ENCODE measurements at regions not wholly inside any gene's neighbourhood (a gene's known extent, or its start where the extent isn't known, plus 50 kb on each side); places are given as distances from the start of the nearest gene placed in this dataset.

DNA sequence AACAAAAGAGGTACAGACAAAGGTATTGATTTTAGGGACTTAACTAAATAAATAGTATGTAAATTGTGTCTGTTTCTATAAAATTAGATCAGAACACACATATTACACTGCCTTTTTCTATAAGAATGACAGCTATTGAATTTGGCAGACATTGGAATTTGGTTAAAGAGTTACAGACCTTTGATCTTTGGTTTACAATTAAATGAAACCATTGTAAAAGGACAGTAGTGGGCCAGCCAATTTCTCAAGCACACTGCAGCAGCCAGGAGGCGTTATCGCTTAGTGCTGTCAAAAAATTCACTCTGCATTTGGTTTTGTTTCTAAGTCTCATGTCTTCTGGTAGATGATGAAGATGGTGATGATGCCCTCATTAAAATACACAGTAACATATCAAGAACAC is 175.9 kb downstream of the NR4A2 start:
- ChIA-PET POLR2A (ENCODE audit: unreplicated experiment) (no interaction called here), CTCF (no interaction called here)
- Histone ChIP-seq H3K18ac (ENCODE audit: low read depth, low read length) (no peak overlapping the region), H3K27ac (ENCODE audit: insufficient read depth, low read length) (no peak overlapping the region), H4K20me1 (ENCODE audit: insufficient read depth, low read length) (no peaks in the 10 kb centered on the region), H3K9ac (ENCODE audit: low read depth, low read length) (no peak overlapping the region), H2AFZ (replicated peaks; ENCODE audit: low read length, poor library complexity) (no peak overlapping the region), H3K79me1 (ENCODE audit: low read depth in 1 of 2, low read length in 2 of 2) (no peaks in the 10 kb centered on the region), H3K14ac (replicated peaks; ENCODE audit: low read depth, low read length) (no peak overlapping the region), H3K4me2 (ENCODE audit: low read depth, low read length) (no peak overlapping the region), H3K4me1 (ENCODE audit: control insufficient read depth, insufficient read depth, low read length) (no peaks in the 10 kb centered on the region), H3K36me3 (ENCODE audit: control insufficient read depth, insufficient read depth, low read length) (no peaks in the 10 kb centered on the region), H3K4me3 (ENCODE audit: insufficient read depth, low read depth, low read length) (no peak overlapping the region), H4K91ac (ENCODE audit: insufficient read depth, low read depth, low read length) (no peak overlapping the region), H4K5ac (ENCODE audit: low read depth, low read length) (no peak overlapping the region), H2BK5ac (ENCODE audit: low read depth, low read length, poor library complexity, severe bottlenecking) (no peak overlapping the region), H2BK15ac (ENCODE audit: low read depth, low read length) (no peak overlapping the region), H2AK5ac (ENCODE audit: low read depth, low read length) (no peak overlapping the region), H3K9me3 (ENCODE audit: control insufficient read depth, insufficient read depth, low read length) (no peaks in the 10 kb centered on the region), H3K9me1 (ENCODE audit: insufficient read depth, low read length) (no peaks in the 10 kb centered on the region), H3K27me3 (ENCODE audit: control insufficient read depth, insufficient read depth, low read length) (no peaks in the 10 kb centered on the region), H3K56ac (ENCODE audit: extremely low read depth, insufficient read depth, low read length) (no peak overlapping the region), H3K4ac (ENCODE audit: low read depth, low read length) (no peak overlapping the region), H2BK120ac (ENCODE audit: low read depth, low read length) (no peak overlapping the region), H2AK9ac (replicated peaks; ENCODE audit: low read depth, low read length, poor library complexity) (no peak overlapping the region), H2BK20ac (ENCODE audit: low read depth, low read length) (no peak overlapping the region), H3K23ac (ENCODE audit: low read depth, low read length) (no peak overlapping the region), H4K8ac (ENCODE audit: low read depth in 2 of 2, low read length in 2 of 2) (no peak overlapping the region)
- ATAC-seq (ENCODE audit: low read depth) = no peak
- WGBS, 2 experiments (ENCODE audit: extremely low coverage in 2 of 2, insufficient read length in 1 of 2) = no CpG with 5 or more reads among the region's 2 CpGs
- DNase-seq = no peak
- no TSS peak for BruUV-seq (replicated peaks)
- TF ChIP-seq, protein P1, sequence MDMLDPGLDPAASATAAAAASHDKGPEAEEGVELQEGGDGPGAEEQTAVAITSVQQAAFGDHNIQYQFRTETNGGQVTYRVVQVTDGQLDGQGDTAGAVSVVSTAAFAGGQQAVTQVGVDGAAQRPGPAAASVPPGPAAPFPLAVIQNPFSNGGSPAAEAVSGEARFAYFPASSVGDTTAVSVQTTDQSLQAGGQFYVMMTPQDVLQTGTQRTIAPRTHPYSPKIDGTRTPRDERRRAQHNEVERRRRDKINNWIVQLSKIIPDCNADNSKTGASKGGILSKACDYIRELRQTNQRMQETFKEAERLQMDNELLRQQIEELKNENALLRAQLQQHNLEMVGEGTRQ (IDR thresholded peaks at IDR 0.05; ENCODE audit: low read depth, low read length) = no peak
- TF ChIP-seq MAZ (IDR thresholded peaks at IDR 0.05; ENCODE audit: borderline replicate concordance, low read depth, low read length) (no peak), SMC3 (IDR thresholded peaks at IDR 0.05; ENCODE audit: low read depth, low read length) (no peak), NFE2L2 (IDR thresholded peaks at IDR 0.05; ENCODE audit: low read depth, low read length) (no peak), RAD21 (IDR thresholded peaks at IDR 0.05; ENCODE audit: low read length) (no peak), POLR2A (IDR thresholded peaks at IDR 0.05; ENCODE audit: low read depth, low read length) (no peak), FOS (IDR thresholded peaks at IDR 0.05; ENCODE audit: low read depth, low read length) (no peak)
- TF ChIP-seq, protein P2, sequence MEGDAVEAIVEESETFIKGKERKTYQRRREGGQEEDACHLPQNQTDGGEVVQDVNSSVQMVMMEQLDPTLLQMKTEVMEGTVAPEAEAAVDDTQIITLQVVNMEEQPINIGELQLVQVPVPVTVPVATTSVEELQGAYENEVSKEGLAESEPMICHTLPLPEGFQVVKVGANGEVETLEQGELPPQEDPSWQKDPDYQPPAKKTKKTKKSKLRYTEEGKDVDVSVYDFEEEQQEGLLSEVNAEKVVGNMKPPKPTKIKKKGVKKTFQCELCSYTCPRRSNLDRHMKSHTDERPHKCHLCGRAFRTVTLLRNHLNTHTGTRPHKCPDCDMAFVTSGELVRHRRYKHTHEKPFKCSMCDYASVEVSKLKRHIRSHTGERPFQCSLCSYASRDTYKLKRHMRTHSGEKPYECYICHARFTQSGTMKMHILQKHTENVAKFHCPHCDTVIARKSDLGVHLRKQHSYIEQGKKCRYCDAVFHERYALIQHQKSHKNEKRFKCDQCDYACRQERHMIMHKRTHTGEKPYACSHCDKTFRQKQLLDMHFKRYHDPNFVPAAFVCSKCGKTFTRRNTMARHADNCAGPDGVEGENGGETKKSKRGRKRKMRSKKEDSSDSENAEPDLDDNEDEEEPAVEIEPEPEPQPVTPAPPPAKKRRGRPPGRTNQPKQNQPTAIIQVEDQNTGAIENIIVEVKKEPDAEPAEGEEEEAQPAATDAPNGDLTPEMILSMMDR (conservative IDR thresholded peaks at IDR 0.05; ENCODE audit: low read depth, low read length) = no peak
- dilution Hi-C loops (cut with HindIII; ENCODE audit: low sequenced_read_pairs, unreplicated experiment) = no loop called here
- intact Hi-C loops (cut with micrococcal nuclease) = no loop called here
- in situ Hi-C loops (cut with MboI; ENCODE audit: low sequenced_read_pairs) = no loop called here

Data from IMR-90 (cell line).